Thyroid gland (tissue), 4 donors: ENCODE measurements at regions not wholly inside any gene's neighbourhood (a gene's known extent, or its start where the extent isn't known, plus 50 kb on each side); places are given as distances from the start of the nearest gene placed in this dataset.

Experiments
- CTCF ChIP-seq, 6 experiments: fragments of 200-600 bp in 3 of 6; fragments of 450-650 bp in 3 of 6; sonication (generic) in 3 of 6; IDR thresholded peaks; one replicate each; pipeline ENCODE4 v1.5.1; 2016 to 2019; ENCODE audit warnings: antibody characterized with exemption in 6 of 6, mild to moderate bottlenecking in 2 of 6, inconsistent platforms in 1 of 6, moderate library complexity in 1 of 6
- POLR2A ChIP-seq, 2 donors: fragments of 450-650 bp; IDR thresholded peaks; one replicate each; pipeline ENCODE4 v1.6.1; 2017; ENCODE audit warnings: antibody characterized with exemption in 2 of 2, mild to moderate bottlenecking in 2 of 2, moderate library complexity in 1 of 2

- TF ChIP-seq POLR2A (IDR thresholded peaks at IDR 0.05) (no peak), CTCF (IDR thresholded peaks at IDR 0.05) (no peak)
Measured at GRCh38 chr4:126630230-126630629, 1002.5 kb upstream of the INTU start.
